AG08395 (cell line): ENCODE measurements at regions not wholly inside any gene's neighbourhood (a gene's known extent, or its start where the extent isn't known, plus 50 kb on each side); places are given as distances from the start of the nearest gene placed in this dataset.

Experiments used
- DNase-seq: peaks from one replicate; pipeline ENCODE4 v3.0.0; 2012; ENCODE audit warnings: mixed read lengths, low spot score

- no peak for DNase-seq
Measured at GRCh38 chr2:103506812-103507211, 745.0 kb downstream of the TMEM182 start.

- no peak for DNase-seq
Measured at GRCh38 chr2:103512442-103512841, 750.6 kb downstream of the TMEM182 start.

- DNase-seq: no peak
Measured at GRCh38 chr2:103520547-103520946, 758.7 kb downstream of the TMEM182 start.

- DNase-seq: no peak
Measured at GRCh38 chr2:103525756-103526155, 763.9 kb downstream of the TMEM182 start.

- DNase-seq: no peak
Measured at GRCh38 chr2:103526757-103527156, 764.9 kb downstream of the TMEM182 start.

- DNase-seq: no peak
Measured at GRCh38 chr2:103527278-103527677, 765.4 kb downstream of the TMEM182 start.

- no peak for DNase-seq
Measured at GRCh38 chr2:103529798-103530502, 768.1 kb downstream of the TMEM182 start.

GRCh38 chr2:103552775-103553174 is 790.9 kb downstream of the TMEM182 start:
- DNase-seq: no peak

GRCh38 chr2:103594823-103595222 is 833.0 kb downstream of the TMEM182 start:
- no peak for DNase-seq

- DNase-seq: no peak
Measured at GRCh38 chr2:103605071-103605780, 843.4 kb downstream of the TMEM182 start.

GRCh38 chr2:103615611-103616105 is 853.8 kb downstream of the TMEM182 start:
- no peak for DNase-seq

- no peak for DNase-seq
Measured at GRCh38 chr2:103616891-103617290, 855.1 kb downstream of the TMEM182 start.

GRCh38 chr2:103618112-103618511 is 856.3 kb downstream of the TMEM182 start:
- no peak for DNase-seq

GRCh38 chr2:103627301-103627700 is 865.5 kb downstream of the TMEM182 start:
- DNase-seq: no peak

GRCh38 chr2:103638978-103639377 is 877.1 kb downstream of the TMEM182 start:
- DNase-seq: no peak

GRCh38 chr2:103656558-103656957 is 894.7 kb downstream of the TMEM182 start:
- DNase-seq: no peak

- no peak for DNase-seq
Measured at GRCh38 chr2:103660519-103660918, 898.7 kb downstream of the TMEM182 start.

GRCh38 chr2:103660947-103661346 is 899.1 kb downstream of the TMEM182 start:
- DNase-seq: no peak

- DNase-seq: no peak
Measured at GRCh38 chr2:103664690-103665089, 902.9 kb downstream of the TMEM182 start.

GRCh38 chr2:103667335-103667884 is 905.6 kb downstream of the TMEM182 start:
- DNase-seq: no peak

- no peak for DNase-seq
Measured at GRCh38 chr2:103669531-103669930, 907.7 kb downstream of the TMEM182 start.
